PFSK-1 (cell line): ENCODE measurements at regions not wholly inside any gene's neighbourhood (a gene's known extent, or its start where the extent isn't known, plus 50 kb on each side); places are given as distances from the start of the nearest gene placed in this dataset.

Experiments used
- POLR2AphosphoS5 ChIP-seq: IDR thresholded peaks from 2 replicates; pipeline ENCODE4 v1.6.1; 2012; ENCODE audit warnings: low read depth, mild to moderate bottlenecking, control low read depth, low read length, moderate library complexity
- TAF1 ChIP-seq: IDR thresholded peaks from 2 replicates; pipeline ENCODE4 v1.6.1; 2012; ENCODE audit warnings: low read length, control low read depth, borderline replicate concordance; ENCODE audit not compliant: insufficient read depth

DNA sequence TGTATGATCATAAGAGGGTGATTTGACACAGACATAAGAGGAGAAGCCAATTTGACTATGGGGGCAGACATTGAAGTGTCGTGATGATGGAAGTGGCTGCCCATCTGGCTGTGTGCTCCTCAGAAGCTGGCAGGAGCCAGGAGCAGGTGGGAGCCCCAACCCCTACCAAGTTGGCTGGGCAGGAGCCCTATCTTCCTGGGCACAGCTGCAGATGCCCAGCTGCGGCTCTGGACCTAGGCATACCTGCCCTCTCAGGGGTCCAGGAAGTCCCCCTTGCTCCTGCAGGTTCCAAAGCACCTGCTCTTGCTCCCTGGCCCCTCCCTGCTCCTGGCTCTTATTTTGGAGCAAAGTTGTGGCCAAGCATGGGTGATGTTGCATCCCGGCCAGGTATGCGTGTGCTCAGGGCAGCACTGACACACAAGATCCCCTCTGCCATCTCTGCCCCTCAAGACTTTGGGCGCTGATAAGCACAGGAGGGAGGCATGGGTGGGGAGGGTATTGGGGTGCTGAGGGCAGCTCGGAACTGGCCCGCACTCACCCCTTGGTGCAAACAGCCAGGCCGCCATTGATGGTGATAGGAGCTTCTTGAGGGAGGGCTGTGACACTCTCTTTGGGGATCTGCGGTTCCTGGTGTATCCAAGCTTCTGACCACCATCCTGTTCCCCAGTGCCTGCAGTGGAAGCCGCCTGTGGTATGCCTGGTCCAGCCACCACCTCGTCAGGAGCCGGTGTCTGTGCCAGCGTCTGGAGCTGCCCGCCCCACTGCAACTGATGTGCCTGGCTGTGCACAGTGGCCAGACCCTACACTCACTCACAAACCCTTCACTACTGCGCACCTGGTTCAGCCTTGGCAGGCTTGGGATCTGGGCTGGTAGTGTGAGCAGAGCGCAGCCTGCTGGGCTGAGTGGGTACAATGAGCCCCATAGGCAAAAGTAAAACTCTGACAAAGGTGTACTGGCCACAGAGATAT, 230.9 kb downstream of the CDH9 start:
- TF ChIP-seq TAF1 (no peak), POLR2AphosphoS5 (no peak)
